ENCODE measurements at regions not wholly inside any gene's neighbourhood (a gene's known extent, or its start where the extent isn't known, plus 50 kb on each side); places are given as distances from the start of the nearest gene placed in this dataset.

DNA sequence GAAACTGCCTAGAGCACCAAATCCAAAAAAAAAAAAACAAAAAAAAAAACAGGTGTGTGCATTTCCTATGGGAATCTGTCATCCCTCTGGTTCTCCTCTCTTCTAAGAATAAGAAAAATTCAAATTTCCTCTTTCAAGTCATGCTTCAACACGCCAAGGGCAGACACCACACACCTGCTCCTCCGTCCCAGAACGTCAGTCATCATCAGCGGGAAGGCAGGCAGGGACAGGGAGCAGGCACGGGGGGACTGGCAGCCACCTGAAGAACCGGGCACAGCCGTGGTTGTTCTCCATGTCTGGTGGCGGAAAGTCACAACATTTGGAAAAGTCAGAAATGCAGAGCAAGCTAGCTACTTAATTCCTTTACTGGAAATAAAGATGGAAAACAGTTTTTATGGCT is 214.8 kb downstream of the IKZF2 start:
- TF ChIP-seq, protein P1, sequence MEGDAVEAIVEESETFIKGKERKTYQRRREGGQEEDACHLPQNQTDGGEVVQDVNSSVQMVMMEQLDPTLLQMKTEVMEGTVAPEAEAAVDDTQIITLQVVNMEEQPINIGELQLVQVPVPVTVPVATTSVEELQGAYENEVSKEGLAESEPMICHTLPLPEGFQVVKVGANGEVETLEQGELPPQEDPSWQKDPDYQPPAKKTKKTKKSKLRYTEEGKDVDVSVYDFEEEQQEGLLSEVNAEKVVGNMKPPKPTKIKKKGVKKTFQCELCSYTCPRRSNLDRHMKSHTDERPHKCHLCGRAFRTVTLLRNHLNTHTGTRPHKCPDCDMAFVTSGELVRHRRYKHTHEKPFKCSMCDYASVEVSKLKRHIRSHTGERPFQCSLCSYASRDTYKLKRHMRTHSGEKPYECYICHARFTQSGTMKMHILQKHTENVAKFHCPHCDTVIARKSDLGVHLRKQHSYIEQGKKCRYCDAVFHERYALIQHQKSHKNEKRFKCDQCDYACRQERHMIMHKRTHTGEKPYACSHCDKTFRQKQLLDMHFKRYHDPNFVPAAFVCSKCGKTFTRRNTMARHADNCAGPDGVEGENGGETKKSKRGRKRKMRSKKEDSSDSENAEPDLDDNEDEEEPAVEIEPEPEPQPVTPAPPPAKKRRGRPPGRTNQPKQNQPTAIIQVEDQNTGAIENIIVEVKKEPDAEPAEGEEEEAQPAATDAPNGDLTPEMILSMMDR (IDR thresholded peaks at IDR 0.05; ENCODE audit: low read depth, low read length), result no peak
- no peak for TF ChIP-seq EZH2phosphoT487 (IDR thresholded peaks at IDR 0.05; ENCODE audit: low read depth)

All from OCI-LY3 (cell line).